Epithelial cell of proximal tubule (primary cell): ENCODE measurements at regions not wholly inside any gene's neighbourhood (a gene's known extent, or its start where the extent isn't known, plus 50 kb on each side); places are given as distances from the start of the nearest gene placed in this dataset.

Experiments
- DNase-seq: peaks from one replicate; pipeline ENCODE4 v3.0.0-alpha.2; 2011; ENCODE audit warnings: low read depth
- H3K4me3 ChIP-seq: 2 replicates; pipeline ENCODE4 v1.5.1; 2011; ENCODE audit warnings: low read depth, mild to moderate bottlenecking, low read length
- CTCF ChIP-seq: conservative IDR thresholded peaks from 2 replicates; pipeline ENCODE4 v1.5.1; 2012; ENCODE audit warnings: low read depth, mild to moderate bottlenecking, low read length

- no peak for DNase-seq
- no peak for TF ChIP-seq CTCF
- no peak overlapping the region for H3K4me3 ChIP-seq
Observed at GRCh38 chr1:112188611-112189010, 199.1 kb upstream of the KCND3 start.

GRCh38 chr1:112196008-112196588 lies 199.9 kb upstream of the CTTNBP2NL start:
- no peak for TF ChIP-seq CTCF
- DNase-seq: no peak
- H3K4me3 ChIP-seq: no peak overlapping the region

- H3K4me3 ChIP-seq: no peak overlapping the region
- DNase-seq: no peak
- no peak for TF ChIP-seq CTCF
Observed at GRCh38 chr1:112196731-112197130, 199.3 kb upstream of the CTTNBP2NL start.

GRCh38 chr1:112209493-112209892 lies 186.5 kb upstream of the CTTNBP2NL start:
- no peak for TF ChIP-seq CTCF
- no peak for DNase-seq
- H3K4me3 ChIP-seq: no peak overlapping the region

- no peak for TF ChIP-seq CTCF
- no peak for DNase-seq
- no peak overlapping the region for H3K4me3 ChIP-seq
Observed at GRCh38 chr1:112219267-112219666, 176.7 kb upstream of the CTTNBP2NL start.

GRCh38 chr1:112230232-112230631 lies 165.8 kb upstream of the CTTNBP2NL start:
- no peak overlapping the region for H3K4me3 ChIP-seq
- TF ChIP-seq CTCF: no peak
- DNase-seq: no peak

GRCh38 chr1:112231331-112231730 lies 164.7 kb upstream of the CTTNBP2NL start:
- no peak for TF ChIP-seq CTCF
- no peak overlapping the region for H3K4me3 ChIP-seq
- DNase-seq: no peak
